ENCODE measurements at regions not wholly inside any gene's neighbourhood (a gene's known extent, or its start where the extent isn't known, plus 50 kb on each side); places are given as distances from the start of the nearest gene placed in this dataset.
A peak's percentile ranks its signal among the peaks of the same experiment; 100 is the strongest.

- intact Hi-C loops (cut with micrococcal nuclease) = no loop called here
- CTCF ChIA-PET = no interaction called here
- Mint-ChIP-seq H3K9me3 (ENCODE audit: unreplicated experiment) (peaks cover 19% of the 10 kb centered on the region), H3K4me3 (ENCODE audit: unreplicated experiment) (no peak overlapping the region), H3K27me3 (ENCODE audit: insufficient read depth, unreplicated experiment) (no peaks in the 10 kb centered on the region), H3K27ac (ENCODE audit: low read depth, unreplicated experiment) (no peak overlapping the region), H3K4me1 (ENCODE audit: insufficient read depth, unreplicated experiment) (peaks cover 56% of the 10 kb centered on the region), H3K36me3 (ENCODE audit: insufficient read depth, unreplicated experiment) (no peaks in the 10 kb centered on the region)
- POLR2A ChIA-PET = no interaction called here
- no peak for DNase-seq (ENCODE audit: unreplicated experiment)
- TF ChIP-seq, protein P1, sequence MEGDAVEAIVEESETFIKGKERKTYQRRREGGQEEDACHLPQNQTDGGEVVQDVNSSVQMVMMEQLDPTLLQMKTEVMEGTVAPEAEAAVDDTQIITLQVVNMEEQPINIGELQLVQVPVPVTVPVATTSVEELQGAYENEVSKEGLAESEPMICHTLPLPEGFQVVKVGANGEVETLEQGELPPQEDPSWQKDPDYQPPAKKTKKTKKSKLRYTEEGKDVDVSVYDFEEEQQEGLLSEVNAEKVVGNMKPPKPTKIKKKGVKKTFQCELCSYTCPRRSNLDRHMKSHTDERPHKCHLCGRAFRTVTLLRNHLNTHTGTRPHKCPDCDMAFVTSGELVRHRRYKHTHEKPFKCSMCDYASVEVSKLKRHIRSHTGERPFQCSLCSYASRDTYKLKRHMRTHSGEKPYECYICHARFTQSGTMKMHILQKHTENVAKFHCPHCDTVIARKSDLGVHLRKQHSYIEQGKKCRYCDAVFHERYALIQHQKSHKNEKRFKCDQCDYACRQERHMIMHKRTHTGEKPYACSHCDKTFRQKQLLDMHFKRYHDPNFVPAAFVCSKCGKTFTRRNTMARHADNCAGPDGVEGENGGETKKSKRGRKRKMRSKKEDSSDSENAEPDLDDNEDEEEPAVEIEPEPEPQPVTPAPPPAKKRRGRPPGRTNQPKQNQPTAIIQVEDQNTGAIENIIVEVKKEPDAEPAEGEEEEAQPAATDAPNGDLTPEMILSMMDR (IDR thresholded peaks at IDR 0.05; ENCODE audit: unreplicated experiment) = no peak
- no TSS peak for BruUV-seq (replicated peaks)
Measured at GRCh38 chr12:87812681-87813080, 216.5 kb downstream of the C12orf50 start.

DNA sequence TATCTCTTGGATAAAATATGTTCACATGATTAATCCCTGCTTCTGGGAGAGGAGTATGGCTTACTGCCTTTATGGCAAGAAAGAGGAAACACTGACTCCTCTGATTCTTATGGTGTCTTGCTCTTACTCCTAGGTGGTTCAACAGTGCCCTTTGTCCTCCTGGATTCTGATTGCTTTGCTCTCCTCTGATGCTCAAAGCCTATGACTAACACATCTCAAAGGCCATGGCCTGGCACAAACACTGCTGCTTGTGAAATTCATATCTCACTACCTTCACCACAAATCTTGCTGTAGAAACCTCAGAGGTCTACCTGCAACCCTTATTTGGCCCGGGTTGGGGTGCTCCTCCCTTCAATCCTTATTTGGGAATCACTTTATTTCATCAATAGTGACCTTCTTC, 217.2 kb downstream of the C12orf50 start:
- no TSS peak for BruUV-seq (replicated peaks)
- Mint-ChIP-seq H3K27me3 (ENCODE audit: insufficient read depth, unreplicated experiment) (no peaks in the 10 kb centered on the region), H3K4me1 (ENCODE audit: insufficient read depth, unreplicated experiment) (peaks cover 62% of the 10 kb centered on the region), H3K36me3 (ENCODE audit: insufficient read depth, unreplicated experiment) (no peaks in the 10 kb centered on the region), H3K9me3 (ENCODE audit: unreplicated experiment) (peaks cover 19% of the 10 kb centered on the region), H3K27ac (ENCODE audit: low read depth, unreplicated experiment) (peak overlapping the region; percentile 72), H3K4me3 (ENCODE audit: unreplicated experiment) (no peak overlapping the region)
- TF ChIP-seq, protein P1 (IDR thresholded peaks at IDR 0.05; ENCODE audit: unreplicated experiment) = no peak
- POLR2A ChIA-PET = no interaction called here
- DNase-seq (ENCODE audit: unreplicated experiment) = peak; percentile 65
- intact Hi-C loops (cut with micrococcal nuclease) = no loop called here
- CTCF ChIA-PET = no interaction called here

DNA sequence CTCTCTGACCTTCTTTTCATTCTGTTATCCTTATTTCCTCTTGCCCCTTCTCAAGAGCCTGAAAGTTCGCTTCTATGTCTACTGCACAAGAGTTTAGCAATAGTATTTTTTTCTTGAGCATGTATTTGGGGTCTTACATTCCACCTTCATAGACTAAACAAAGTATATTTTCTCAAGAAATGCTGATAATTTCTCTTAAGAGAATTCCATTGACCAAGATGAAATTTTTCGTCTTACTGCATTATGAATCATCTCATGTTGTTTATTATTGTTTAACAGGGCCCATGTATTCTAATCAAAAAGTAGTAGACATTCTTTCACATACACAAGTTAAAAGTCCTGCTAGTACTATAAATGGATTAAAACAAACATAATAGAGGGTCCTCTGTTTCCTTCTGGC, 219.3 kb downstream of the C12orf50 start:
- TF ChIP-seq, protein P1 (IDR thresholded peaks at IDR 0.05; ENCODE audit: unreplicated experiment) = no peak
- Mint-ChIP-seq H3K9me3 (ENCODE audit: unreplicated experiment) (peaks cover 19% of the 10 kb centered on the region), H3K27ac (ENCODE audit: low read depth, unreplicated experiment) (peak overlapping the region; percentile 70), H3K27me3 (ENCODE audit: insufficient read depth, unreplicated experiment) (no peaks in the 10 kb centered on the region), H3K36me3 (ENCODE audit: insufficient read depth, unreplicated experiment) (no peaks in the 10 kb centered on the region), H3K4me3 (ENCODE audit: unreplicated experiment) (no peak overlapping the region), H3K4me1 (ENCODE audit: insufficient read depth, unreplicated experiment) (peaks cover 77% of the 10 kb centered on the region)
- ChIA-PET POLR2A (no interaction called here), CTCF (interaction anchor here (0.7 kb wide), 1 partner anchor 81 kb away, joined by 4 read pairs; no protein-coding TSS in a partner anchor)
- no peak for DNase-seq (ENCODE audit: unreplicated experiment)
- intact Hi-C loops (cut with micrococcal nuclease) = no loop called here
- no TSS peak for BruUV-seq (replicated peaks)

GRCh38 chr12:87807086-87807485, 222.1 kb downstream of the C12orf50 start:
- Mint-ChIP-seq H3K27me3 (ENCODE audit: insufficient read depth, unreplicated experiment) (no peaks in the 10 kb centered on the region), H3K4me1 (ENCODE audit: insufficient read depth, unreplicated experiment) (peaks cover 60% of the 10 kb centered on the region), H3K36me3 (ENCODE audit: insufficient read depth, unreplicated experiment) (no peaks in the 10 kb centered on the region), H3K9me3 (ENCODE audit: unreplicated experiment) (peaks cover 19% of the 10 kb centered on the region), H3K27ac (ENCODE audit: low read depth, unreplicated experiment) (no peak overlapping the region), H3K4me3 (ENCODE audit: unreplicated experiment) (no peak overlapping the region)
- ChIA-PET CTCF (interaction anchor here (0.6 to 1.1 kb wide), 2 partner anchors 20 to 724 kb away, joined by 3 read pairs; no protein-coding TSS in a partner anchor), POLR2A (interaction anchor here (0.8 to 1.4 kb wide), 3 partner anchors 9 to 15 kb away, joined by 4 to 5 read pairs (median 5); no protein-coding TSS in a partner anchor)
- intact Hi-C loops (cut with micrococcal nuclease) = no loop called here
- TF ChIP-seq, protein P1 (IDR thresholded peaks at IDR 0.05; ENCODE audit: unreplicated experiment) = no peak
- BruUV-seq (replicated peaks) = no TSS peak
- no peak for DNase-seq (ENCODE audit: unreplicated experiment)
